ENCODE measurements at regions not wholly inside any gene's neighbourhood (a gene's known extent, or its start where the extent isn't known, plus 50 kb on each side); places are given as distances from the start of the nearest gene placed in this dataset.

DNA sequence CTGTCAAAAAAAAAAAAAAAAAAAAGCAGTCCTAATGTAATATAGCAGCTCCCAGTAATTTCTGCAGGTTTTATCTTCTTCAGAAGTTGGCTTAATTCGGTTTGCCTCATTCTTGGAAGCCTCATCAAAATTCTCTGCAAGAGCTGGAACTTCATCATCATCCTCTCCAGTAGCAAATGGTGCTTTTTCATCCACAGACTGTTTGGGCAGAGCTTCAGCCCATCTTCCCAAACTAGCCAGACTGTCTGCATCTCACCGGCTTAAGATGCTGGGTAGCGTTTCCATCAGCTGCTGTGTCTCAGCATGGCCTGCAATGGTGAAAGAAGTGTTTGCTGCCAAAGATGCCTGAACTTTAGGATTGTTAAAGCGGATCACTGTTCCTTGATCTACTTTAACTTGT, 112.6 kb downstream of the AIPL1 start:
- Histone ChIP-seq H3K36me3 (ENCODE audit: control insufficient read depth in 2 of 2, insufficient read depth in 1 of 2, low read length in 2 of 2) (no peaks in the 10 kb centered on the region), H3K27ac (ENCODE audit: extremely low read depth, low read depth, low read length) (no peak overlapping the region), H3K9me3 (ENCODE audit: control insufficient read depth, insufficient read depth, low read depth, low read length) (no peaks in the 10 kb centered on the region), H3K4me1 (ENCODE audit: control insufficient read depth, insufficient read depth, low read length) (no peaks in the 10 kb centered on the region), H3K4me3 (ENCODE audit: low read depth, low read length) (no peak overlapping the region)
- TF ChIP-seq ZBTB7A (tag by site-specific recombination; IDR thresholded peaks at IDR 0.05; ENCODE audit: low read depth) (no peak), ZNF239 (tag by site-specific recombination; IDR thresholded peaks at IDR 0.05) (no peak), ZNF596 (tag by site-specific recombination; IDR thresholded peaks at IDR 0.05) (no peak)
- TF ChIP-seq, protein P1, sequence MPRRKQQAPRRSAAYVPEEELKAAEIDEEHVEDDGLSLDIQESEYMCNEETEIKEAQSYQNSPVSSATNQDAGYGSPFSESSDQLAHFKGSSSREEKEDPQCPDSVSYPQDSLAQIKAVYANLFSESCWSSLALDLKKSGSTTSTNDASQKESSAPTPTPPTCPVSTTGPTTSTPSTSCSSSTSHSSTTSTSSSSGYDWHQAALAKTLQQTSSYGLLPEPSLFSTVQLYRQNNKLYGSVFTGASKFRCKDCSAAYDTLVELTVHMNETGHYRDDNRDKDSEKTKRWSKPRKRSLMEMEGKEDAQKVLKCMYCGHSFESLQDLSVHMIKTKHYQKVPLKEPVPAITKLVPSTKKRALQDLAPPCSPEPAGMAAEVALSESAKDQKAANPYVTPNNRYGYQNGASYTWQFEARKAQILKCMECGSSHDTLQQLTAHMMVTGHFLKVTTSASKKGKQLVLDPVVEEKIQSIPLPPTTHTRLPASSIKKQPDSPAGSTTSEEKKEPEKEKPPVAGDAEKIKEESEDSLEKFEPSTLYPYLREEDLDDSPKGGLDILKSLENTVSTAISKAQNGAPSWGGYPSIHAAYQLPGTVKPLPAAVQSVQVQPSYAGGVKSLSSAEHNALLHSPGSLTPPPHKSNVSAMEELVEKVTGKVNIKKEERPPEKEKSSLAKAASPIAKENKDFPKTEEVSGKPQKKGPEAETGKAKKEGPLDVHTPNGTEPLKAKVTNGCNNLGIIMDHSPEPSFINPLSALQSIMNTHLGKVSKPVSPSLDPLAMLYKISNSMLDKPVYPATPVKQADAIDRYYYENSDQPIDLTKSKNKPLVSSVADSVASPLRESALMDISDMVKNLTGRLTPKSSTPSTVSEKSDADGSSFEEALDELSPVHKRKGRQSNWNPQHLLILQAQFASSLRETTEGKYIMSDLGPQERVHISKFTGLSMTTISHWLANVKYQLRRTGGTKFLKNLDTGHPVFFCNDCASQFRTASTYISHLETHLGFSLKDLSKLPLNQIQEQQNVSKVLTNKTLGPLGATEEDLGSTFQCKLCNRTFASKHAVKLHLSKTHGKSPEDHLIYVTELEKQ (tag by site-specific recombination; IDR thresholded peaks at IDR 0.05; ENCODE audit: borderline replicate concordance): no peak
- POLR2A ChIA-PET: interaction anchor here (0.6 to 0.7 kb wide), 2 partner anchors 71 to 667 kb away, joined by 3 read pairs; no protein-coding TSS in a partner anchor
- CTCF ChIA-PET: interaction anchor here (0.6 kb wide), 1 partner anchor 705 kb away, joined by 4 read pairs; no protein-coding TSS in a partner anchor

DNA sequence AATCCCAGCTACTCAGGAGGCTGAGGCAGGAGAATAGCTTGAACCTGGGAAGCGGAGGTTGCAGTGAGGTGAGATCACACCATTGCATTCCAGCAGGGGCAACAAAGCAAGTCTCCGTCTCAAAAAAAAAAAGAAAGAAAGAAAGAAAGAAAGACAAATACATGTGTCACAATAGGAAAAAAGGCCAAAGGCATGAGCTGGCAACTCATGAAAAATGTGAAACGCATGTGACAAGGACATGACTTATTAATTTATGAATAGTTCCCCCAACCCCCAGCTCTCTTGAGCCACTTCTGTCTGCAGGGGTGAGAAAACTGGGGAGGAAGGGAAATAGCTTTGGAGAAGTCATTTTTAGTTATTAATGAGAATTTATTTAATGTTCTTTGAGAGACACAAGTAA, 120.6 kb downstream of the AIPL1 start:
- no peaks in the 10 kb centered on the region for H3K36me3 ChIP-seq (ENCODE audit: control insufficient read depth in 2 of 2, insufficient read depth in 1 of 2, low read length in 2 of 2)
- no peaks in the 10 kb centered on the region for H3K9me3 ChIP-seq (ENCODE audit: control insufficient read depth, insufficient read depth, low read depth, low read length)
- no peaks in the 10 kb centered on the region for H3K4me1 ChIP-seq (ENCODE audit: control insufficient read depth, insufficient read depth, low read length)
- ChIA-PET CTCF (no interaction called here), POLR2A (interaction anchor here (0.7 kb wide), 1 partner anchor 828 kb away, joined by 3 read pairs; the partner anchor contains the start of genes DERL2 and MIS12)
- no peak overlapping the region for H3K4me3 ChIP-seq (ENCODE audit: low read depth, low read length)
- TF ChIP-seq ZNF174 (tag by site-specific recombination; IDR thresholded peaks at IDR 0.05) (no peak), ZFP37 (tag by site-specific recombination; IDR thresholded peaks at IDR 0.05) (no peak), ZNF404 (tag by site-specific recombination; IDR thresholded peaks at IDR 0.05) (no peak), ZNF121 (tag by site-specific recombination; IDR thresholded peaks at IDR 0.05) (no peak), ZNF610 (tag by site-specific recombination; IDR thresholded peaks at IDR 0.05; ENCODE audit: borderline replicate concordance) (no peak), ZSCAN30 (tag by site-specific recombination; IDR thresholded peaks at IDR 0.05) (no peak)
- TF ChIP-seq, protein P2, sequence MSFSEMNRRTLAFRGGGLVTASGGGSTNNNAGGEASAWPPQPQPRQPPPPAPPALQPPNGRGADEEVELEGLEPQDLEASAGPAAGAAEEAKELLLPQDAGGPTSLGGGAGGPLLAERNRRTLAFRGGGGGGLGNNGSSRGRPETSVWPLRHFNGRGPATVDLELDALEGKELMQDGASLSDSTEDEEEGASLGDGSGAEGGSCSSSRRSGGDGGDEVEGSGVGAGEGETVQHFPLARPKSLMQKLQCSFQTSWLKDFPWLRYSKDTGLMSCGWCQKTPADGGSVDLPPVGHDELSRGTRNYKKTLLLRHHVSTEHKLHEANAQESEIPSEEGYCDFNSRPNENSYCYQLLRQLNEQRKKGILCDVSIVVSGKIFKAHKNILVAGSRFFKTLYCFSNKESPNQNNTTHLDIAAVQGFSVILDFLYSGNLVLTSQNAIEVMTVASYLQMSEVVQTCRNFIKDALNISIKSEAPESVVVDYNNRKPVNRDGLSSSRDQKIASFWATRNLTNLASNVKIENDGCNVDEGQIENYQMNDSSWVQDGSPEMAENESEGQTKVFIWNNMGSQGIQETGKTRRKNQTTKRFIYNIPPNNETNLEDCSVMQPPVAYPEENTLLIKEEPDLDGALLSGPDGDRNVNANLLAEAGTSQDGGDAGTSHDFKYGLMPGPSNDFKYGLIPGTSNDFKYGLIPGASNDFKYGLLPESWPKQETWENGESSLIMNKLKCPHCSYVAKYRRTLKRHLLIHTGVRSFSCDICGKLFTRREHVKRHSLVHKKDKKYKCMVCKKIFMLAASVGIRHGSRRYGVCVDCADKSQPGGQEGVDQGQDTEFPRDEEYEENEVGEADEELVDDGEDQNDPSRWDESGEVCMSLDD (tag by site-specific recombination; IDR thresholded peaks at IDR 0.05): no peak
- TF ChIP-seq, protein P3, sequence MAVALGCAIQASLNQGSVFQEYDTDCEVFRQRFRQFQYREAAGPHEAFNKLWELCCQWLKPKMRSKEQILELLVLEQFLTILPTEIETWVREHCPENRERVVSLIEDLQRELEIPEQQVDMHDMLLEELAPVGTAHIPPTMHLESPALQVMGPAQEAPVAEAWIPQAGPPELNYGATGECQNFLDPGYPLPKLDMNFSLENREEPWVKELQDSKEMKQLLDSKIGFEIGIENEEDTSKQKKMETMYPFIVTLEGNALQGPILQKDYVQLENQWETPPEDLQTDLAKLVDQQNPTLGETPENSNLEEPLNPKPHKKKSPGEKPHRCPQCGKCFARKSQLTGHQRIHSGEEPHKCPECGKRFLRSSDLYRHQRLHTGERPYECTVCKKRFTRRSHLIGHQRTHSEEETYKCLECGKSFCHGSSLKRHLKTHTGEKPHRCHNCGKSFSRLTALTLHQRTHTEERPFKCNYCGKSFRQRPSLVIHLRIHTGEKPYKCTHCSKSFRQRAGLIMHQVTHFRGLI (tag by site-specific recombination; IDR thresholded peaks at IDR 0.05): no peak
- no peak overlapping the region for H3K27ac ChIP-seq (ENCODE audit: extremely low read depth, low read depth, low read length)

DNA sequence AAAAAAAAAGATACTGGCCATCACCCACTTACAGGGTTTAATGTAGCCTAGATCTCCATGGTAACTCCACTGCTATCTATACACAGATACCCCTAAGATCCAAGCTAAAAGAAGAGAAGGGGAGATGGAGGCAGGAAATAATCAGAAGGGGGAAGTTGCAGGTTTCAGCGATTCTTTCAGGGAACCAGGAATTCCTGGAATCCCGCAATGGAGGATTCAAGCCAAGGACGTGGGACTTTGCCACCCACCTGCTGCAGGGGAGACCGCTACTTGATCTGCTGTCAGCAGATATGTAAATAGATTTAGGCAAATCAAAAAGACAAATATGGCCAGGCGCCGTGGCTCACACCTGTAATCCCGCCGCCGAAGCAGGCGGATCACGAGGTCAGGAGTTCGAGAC, 121.1 kb downstream of the AIPL1 start:
- Histone ChIP-seq H3K36me3 (ENCODE audit: control insufficient read depth in 2 of 2, insufficient read depth in 1 of 2, low read length in 2 of 2) (no peaks in the 10 kb centered on the region), H3K27ac (ENCODE audit: extremely low read depth, low read depth, low read length) (no peak overlapping the region), H3K9me3 (ENCODE audit: control insufficient read depth, insufficient read depth, low read depth, low read length) (no peaks in the 10 kb centered on the region), H3K4me3 (ENCODE audit: low read depth, low read length) (no peak overlapping the region), H3K4me1 (ENCODE audit: control insufficient read depth, insufficient read depth, low read length) (no peaks in the 10 kb centered on the region)
- TF ChIP-seq, protein P4, sequence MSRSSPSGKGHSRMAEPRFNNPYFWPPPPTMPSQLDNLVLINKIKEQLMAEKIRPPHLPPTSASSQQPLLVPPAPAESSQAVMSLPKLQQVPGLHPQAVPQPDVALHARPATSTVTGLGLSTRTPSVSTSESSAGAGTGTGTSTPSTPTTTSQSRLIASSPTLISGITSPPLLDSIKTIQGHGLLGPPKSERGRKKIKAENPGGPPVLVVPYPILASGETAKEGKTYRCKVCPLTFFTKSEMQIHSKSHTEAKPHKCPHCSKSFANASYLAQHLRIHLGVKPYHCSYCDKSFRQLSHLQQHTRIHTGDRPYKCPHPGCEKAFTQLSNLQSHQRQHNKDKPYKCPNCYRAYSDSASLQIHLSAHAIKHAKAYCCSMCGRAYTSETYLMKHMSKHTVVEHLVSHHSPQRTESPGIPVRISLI (tag by site-specific recombination; IDR thresholded peaks at IDR 0.05): no peak
- TF ChIP-seq ZNF624 (tag by site-specific recombination; IDR thresholded peaks at IDR 0.05): no peak
- no peak for TF ChIP-seq ZNF341 (tag by site-specific recombination; IDR thresholded peaks at IDR 0.05; ENCODE audit: low read depth)
- TF ChIP-seq ZNF629 (tag by site-specific recombination; IDR thresholded peaks at IDR 0.05): no peak
- TF ChIP-seq SP7 (tag by site-specific recombination; IDR thresholded peaks at IDR 0.05): no peak
- TF ChIP-seq ZNF621 (tag by site-specific recombination; IDR thresholded peaks at IDR 0.05): no peak
- CTCF ChIA-PET: no interaction called here
- POLR2A ChIA-PET: interaction anchor here (0.7 kb wide), 1 partner anchor 828 kb away, joined by 3 read pairs; the partner anchor contains the start of genes DERL2 and MIS12
